CD4-positive, alpha-beta T cell treated with Interleukin-6 for 4 hours (primary cell): ENCODE measurements at regions not wholly inside any gene's neighbourhood (a gene's known extent, or its start where the extent isn't known, plus 50 kb on each side); places are given as distances from the start of the nearest gene placed in this dataset.

ENCODE experiments used
- DNase-seq: peaks from one replicate; pipeline ENCODE4 v3.0.0-alpha.2; 2020; ENCODE audit warnings: mixed read lengths

DNA sequence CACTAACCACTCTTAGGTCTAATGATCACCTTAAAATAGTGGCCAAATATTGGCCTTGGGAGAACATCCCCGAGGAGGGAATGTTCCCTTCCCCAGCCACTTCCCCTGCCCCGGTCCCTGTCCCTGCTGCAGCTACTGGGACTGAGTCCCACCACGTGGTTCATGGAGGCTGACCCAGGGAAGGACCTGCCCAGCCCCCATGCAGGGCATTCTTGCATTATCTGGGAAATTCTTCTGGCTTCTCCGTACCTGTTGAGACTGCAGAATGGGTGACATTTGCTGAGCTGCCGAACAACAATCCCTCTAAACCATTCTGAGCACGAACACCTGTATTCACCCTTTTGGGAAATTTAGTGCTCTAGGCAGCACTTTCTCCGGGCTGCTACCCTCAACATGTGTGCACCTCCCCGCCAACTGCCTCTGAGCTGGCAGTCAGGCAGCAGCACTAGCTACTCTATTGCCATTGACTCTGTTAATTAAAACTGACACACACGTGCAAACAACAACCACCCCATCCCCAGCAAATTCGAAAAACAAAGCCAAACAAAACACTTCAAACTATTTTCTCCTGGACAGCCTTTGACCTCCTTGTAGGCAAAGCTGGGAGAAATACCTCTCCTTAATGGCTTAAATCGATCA is 567.4 kb upstream of the MKI67 start:
- DNase-seq: no peak

DNA sequence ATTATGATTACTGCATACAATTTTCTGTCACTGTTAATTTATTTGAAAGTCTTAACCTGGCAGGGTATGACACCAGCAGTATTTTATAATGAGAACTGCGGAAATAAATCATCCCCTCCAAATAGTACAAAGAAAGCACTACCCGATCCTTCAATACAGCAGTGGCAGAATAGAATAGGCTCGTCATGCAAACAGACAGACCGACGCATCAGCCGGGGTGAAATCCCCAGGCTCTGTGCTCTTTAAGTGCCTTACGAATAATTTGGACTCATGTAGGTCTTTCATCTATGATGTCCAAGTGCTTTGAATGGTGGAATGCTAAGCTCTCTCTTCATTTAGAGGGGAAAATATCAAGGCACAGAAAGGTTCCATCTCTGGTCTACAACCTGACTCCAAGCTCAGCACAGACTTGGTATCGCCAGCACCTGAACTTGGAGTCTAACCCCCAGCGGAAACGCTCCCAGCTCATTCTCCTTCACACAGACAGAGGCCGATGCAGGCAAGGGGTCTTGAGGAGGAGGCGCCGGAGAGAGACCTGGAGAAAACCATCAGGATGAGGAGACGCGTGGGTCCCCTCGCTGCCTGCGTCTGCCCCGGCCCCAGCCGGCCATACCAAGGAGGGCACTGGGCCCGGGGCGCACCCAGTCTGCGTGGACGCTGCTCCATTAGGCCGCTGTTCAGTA is 568.1 kb upstream of the MKI67 start:
- no peak for DNase-seq

DNA sequence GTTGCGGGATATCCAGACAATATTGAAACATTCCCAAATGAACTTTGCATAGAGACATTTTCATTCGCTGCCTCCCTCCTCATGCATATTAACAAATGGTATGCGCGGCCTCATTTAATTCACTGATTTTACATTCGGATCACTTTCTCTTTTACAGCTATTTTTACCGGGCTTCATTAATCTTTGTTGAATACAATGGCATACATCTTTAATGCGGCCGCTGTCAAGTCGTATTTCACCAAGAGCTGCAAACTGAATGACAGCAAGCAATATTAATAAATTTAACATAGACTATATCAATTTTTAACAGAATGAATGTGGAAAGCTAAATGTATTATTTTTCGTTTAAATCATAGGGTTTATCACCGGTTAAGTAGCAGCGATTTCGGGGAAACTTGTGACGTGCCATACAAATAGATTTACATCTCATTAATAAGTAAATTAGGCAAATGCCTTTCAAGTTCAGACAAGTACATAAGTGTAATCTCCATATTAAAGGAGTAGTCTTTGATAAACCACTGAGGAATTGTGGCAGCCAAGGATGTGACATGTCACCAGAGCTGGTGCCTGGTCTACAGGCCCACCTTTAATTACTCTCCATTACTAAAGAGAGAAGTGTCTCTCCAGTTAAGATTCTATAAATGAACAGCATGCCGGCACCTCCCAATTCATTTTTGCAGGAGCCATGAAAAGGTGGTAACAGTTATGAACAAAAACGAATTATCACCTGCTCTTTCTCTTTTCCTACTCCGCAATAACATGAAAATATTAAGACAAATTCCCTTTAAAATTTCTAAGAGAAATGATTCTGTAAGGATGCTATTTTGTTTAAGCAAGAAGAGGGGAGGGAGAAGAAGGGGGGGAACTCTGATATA is 568.9 kb upstream of the MKI67 start:
- DNase-seq: no peak

DNA sequence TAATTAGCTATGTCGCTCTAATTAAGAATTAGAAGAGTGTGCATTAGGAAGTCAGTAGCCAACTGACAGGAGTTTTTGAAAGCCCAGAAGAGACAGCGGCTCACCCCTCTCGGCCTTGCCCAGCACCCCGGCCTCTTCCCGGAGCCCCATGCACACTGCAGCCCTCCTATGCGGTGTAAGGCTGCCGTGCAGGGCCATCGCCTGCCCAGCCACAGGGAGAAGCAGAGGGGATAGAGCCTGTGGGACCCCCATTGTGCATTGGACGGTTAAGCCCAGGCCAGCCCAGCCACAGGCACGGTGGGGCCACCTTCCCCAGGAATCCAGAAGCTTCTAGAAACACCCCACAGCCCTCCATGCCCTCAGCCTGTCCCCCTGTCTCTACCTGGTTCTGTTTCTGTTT is 569.7 kb upstream of the MKI67 start:
- no peak for DNase-seq

DNA sequence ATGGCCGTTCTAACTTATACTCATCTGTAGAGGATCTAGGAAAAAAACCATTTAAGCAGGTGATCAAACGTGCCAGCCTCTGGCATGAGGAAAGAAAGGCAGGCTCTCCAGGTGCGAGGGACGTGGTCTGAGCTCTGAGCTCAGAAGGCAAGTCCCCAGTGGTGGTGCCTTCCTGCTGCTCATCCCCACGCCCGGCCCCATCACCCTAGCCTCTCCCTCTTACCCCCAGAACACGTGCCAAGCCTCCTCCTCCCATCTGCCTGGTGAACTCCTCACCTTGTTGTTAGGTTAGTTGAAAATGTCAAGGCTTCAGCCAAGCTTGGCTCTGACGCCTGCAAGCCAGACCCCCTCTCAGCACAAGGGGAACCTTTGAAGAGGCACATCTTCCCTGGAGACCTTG is 571.2 kb upstream of the MKI67 start:
- DNase-seq: no peak

DNA sequence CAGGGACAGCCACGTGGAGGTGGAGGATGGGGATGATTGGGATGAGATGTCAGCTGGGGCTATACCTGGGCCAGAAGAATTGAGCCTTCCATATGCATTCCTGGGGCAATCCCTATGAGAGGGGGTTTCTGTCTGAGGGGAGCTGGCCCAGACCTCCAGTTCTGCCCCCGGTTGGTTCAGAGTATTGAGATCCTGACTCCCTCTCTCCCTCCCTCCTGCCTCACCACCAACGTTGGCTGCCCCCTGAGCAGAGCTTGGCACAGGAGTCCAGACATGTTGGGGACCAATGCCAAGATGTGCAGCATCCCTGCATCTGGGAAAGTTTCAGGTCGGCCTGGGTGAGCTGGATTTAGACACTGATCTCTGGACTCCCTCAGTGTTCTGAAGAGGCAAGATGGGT is 575.2 kb upstream of the MKI67 start:
- no peak for DNase-seq

DNA sequence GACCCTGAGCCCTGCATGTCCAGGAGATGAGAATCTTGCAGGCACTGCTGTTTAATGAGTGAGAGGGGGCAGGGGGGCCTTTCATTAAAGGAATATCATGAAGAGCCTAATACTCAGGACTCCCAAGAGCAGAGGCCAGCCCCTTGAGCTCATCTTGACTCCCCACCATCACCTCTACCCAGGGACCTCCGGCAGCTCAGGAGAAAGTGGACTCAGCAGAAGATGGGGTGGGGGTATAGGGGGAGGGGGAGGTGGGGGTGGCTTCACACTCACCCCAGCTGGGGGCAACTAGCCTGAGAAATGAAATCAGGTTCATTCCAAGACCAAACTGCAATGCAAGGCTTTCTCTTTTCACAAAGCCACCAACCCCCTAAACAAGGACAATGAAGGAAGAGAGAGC is 575.6 kb upstream of the MKI67 start:
- no peak for DNase-seq

DNA sequence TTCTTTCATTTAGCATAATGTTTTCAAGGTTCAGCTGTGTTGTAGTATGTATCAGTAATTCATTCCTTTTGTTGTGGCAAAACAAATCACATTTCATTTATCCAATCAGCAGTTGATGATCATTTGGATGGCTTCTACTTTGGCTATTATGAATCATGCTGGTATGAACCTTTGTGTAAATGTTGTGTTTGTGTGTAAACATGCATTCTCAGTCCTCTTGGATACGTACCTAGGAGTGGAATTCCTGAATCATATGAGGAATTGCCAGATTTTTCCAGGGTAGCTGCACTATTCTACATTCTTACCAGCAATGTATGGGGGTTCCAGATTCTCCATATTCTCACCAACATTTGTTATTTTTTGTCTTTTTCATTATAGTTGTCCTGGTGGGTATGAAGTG is 578.5 kb upstream of the MKI67 start:
- DNase-seq: no peak

DNA sequence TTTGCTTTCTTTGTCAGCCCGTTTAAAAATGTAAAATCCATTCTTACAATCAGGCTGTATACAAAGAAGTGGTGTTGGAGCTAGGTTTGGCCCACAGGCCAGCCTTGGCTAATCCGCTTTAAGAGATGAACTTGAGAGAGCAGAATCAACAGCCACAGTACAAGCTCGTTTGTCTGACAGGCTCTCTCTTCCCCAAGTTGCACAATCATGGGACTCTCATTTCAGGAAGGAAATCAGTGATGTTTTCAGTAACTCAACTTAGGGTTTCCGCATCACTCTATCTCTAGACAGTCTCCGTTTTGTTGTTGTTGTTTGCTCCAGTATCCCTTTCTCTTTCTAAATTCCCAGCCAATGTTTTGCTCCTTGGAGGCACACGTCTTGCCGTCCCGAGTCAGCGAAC is 582.0 kb upstream of the MKI67 start:
- DNase-seq: no peak

DNA sequence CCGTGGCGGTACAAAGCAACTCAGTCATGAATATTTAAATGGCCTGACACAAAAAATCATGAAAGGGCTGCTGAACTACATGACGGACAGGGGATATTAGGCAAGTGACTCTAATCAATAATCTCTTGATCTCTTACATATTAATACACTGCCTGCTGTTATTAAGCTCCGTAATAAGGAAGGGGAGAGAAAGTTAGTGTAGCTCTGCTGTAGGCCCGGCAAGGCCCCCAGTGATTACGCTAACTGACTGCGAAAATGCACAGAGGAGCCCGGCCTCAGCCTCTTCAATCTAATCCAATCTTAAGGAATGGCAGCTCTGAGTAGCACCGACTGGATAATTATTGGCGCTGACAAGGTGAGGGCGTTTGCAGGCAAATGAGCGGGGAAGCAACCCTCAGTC is 583.5 kb upstream of the MKI67 start:
- DNase-seq: no peak

DNA sequence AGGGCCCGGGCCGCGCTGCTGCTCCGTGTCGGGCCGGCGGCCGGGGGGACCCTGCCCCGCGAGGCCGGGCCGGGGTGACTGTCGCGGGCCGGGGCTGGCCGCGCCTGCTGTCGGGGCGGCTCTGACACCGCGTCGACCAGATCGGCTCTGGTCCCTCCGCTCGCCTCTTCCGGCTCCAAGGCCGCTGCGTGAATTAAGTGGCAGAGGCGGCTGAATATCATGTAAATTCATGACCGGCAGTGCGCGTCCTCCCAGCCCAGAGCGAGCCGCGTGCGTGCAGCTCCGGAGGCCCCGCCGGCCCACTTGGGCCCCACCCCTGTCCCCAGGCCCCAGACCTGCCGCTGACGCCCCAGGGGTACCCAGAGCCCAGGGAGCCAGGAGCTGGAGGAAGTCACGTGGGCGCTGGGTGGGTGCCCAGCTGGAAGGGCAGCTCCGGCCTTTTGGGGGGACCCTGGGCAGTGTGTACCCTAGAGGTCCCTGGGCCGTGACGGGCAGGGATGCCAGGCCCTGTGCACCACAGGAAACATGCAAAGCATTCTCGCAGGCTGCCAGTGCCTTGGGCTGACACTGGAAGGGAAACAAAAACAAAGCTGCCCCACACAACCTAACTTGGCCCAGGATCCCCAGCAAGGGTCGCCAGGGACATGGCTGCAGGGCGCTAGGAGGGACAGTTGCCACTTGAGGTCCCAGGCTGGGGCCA is 584.0 kb upstream of the MKI67 start:
- DNase-seq: no peak

DNA sequence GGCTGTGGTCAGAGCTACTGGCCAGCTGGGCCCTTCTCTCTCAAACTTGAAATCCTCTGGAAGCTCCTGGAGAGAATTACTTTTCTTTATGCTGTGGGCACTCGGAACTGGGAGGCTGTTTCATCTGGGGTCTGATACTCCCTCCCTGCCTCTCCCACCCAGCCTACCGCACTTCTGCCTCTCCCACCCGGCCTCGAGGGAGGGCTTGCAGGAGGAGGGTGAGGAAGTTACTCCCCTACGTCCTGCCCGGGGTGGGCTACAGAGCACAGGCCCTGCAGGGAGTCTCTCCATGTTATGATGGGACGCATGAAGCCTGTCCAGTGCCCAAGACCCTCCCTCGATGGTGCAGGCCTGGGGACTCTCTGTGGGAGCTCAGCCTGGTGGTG is 584.6 kb upstream of the MKI67 start:
- DNase-seq: no peak

DNA sequence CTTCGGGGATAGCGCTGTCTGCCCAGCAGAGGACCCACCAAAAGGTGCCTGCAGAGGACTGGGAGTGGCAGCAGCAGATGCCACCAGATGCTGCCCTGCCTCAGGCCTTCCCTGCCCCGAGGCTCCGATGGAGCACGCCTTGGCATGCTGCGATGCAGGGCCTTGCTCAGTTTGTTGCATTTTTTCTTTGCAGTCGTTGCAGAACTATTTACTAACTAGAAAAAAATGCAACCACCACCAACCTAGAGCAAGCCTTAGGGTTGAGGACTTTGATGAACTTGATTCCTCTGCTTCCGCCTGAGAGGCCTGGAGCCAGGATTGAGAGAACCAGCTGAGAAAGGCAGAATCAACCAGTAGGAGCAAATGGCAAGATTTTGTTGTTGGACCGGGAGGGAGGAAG is 585.6 kb upstream of the MKI67 start:
- DNase-seq: no peak

DNA sequence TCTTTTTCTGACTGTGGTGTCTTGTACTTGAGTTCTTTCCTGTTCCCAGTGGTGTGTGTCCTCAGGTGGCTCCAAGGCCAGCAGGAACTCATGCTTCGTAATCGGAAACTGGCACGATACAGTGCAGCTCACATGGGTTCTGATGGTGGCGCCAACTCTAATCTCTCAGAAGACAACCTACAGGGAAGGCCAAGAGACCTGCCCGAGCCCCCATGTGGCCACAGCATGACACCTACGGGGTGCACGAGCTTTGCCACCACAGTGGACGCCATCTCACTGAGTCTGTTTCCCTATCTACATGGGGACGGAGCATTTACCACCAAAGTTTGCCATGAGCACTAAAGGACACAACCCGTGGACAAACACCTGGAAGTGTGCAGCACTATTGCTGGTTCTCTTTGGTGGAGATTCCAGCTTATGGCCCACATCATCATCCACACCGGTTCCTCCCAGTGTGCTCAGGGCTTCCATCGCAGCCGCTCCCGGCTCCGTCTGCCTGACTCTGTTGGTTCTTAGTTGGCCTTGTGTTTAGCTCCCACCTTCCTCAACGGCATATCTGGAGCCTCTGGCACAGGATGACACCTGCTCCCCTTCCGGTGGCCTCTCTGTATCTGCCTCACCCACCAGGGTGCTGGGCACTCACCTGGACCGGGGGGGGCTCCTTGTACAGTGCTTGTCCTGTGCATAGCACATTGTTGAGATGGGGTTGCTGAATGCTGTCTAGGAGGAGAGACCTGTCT is 586.6 kb upstream of the MKI67 start:
- no peak for DNase-seq

DNA sequence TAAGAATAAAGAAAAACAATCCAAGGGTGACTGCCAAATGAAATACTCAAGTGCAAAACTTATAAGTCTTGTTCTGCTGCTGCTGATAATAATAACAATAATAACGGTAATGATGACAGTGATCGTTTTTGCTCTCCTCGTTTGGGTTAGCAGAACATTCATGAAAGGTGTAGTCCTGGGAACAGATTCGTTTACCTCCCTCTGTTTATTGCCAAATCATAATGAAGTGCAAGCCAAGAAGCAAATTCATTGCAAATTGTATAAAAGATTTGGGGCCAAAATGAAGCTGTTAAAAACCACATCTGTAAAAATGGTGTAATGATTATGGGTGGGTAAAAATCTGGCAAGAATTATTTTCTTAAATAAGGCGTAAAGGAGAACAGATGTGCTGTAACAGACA is 587.2 kb upstream of the MKI67 start:
- no peak for DNase-seq

DNA sequence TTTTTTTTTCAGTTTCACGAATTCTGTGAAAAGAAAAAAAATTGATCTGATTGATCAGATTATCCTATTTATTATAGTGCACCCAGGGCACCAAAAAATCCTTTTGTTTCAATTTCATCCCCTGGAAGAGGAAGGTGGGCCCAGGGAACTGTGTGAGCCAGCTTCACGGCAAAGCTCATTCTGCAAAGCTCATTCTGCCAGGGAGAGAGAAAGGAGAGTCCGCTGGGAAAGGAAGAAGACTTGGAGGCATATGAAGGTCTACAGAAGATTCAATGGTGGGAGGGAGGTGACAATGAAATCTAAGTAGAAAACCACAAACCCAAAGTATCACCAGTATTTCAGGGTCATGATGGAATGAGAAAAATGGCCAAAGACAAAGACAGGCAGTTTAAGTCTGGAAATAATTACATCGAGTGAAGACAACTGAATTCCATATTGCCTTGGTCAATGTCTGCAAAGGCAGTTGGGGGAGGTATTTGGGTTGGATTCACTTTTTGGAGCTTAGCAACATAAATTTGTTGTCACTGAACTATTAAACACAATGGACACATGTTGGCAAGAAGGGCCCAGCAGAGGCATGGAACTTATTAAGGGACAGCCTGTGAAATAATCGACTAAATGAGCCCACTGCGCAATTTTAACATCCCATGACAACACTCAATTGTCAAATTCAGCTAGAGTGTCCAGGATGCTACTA is 587.8 kb upstream of the MKI67 start:
- DNase-seq: no peak

DNA sequence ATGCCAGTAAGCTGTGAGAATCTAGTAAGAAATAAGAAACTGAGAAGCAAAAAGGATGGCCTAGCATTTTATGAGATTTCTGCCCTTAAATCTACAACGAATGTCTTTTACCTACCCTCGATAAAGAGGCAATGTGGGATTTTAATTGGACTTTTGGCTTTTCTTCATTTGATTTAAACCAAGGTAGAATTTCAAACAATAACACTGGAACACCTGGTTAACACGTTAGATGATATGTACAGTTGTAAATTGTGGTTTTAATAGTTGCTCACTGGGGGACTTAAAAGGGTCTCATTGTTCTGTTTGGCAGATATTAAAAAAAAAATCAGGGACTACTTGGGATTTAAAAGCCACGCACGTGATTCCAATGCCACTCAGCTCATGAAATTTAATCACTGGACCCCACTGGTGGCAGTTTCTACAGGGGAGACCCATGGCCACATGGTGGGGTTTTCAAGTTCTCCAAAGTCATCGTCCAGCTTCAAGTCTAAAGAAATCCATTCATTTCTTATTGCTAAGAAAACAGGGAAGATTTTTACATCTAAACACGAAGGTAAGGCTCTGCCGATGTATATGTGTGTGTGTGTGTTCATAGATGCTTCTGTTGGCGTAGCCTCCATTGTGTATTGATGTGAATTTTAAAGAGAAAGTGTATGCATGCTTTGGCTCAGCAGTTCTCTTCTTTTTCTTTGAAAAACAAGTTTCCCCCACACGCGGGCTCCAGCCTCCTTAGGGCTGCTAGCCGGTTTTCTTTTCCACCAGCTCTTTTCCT is 588.6 kb upstream of the MKI67 start:
- DNase-seq: no peak

DNA sequence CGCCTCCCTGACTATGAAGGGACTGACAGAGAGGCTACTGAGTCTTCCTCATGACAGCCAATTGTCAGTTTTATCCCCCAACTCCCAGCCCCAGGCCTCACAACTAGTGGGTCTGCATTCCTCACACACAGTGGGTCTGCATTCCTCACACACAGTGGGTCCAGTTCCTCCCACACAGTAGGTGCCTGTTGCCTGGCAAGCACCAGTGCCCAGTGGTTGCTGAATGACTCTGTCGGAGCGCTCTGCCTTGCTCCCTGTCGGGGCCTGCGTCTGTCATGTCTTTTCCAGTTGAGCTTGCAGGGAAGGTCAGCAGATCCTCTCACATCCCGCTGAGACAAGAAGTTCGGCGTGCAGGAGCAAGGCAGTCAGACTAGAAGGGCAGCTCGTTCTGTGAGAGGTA is 590.0 kb upstream of the MKI67 start:
- no peak for DNase-seq

DNA sequence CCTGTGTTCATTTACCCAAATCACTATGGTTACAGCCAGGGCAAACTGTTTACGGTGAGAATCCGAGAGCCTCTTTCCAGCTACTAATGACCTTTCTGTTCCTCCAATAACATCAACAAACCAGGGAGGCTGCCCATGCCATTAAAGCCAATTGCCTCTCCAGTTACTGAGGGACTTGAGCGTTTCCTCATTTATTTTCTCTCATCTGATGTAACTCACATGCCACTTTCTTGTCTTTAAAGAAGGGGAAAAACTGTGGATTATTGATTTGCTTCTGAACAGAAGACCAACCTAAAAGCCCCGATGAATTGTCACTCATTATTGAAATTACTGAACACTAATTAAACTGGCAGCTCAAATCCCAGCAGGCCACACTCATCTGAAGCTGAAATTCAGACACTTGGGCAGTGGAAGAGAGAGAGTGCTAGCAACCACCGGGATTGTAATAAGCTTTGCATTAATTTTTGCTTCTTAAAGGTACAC is 595.8 kb upstream of the MKI67 start:
- DNase-seq: no peak

DNA sequence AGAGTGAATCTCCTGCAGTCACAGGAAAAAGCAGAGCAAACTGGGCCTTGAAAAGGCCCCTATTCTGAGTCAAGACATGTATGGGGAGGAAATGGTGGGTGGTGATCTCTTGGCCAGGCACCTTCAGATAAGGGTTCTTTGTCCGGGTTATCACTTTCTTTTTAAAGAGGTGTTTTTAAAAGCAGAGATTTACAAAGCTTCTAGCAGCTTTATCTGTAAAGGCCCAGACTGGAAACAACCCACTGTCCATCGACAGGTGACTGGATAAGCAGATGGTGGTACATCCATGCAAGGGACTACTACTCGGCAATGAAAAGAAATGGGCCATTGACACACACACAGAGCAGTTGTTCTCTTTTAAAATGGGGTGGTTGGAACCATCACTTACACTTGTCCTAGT is 596.7 kb upstream of the MKI67 start:
- DNase-seq: no peak

DNA sequence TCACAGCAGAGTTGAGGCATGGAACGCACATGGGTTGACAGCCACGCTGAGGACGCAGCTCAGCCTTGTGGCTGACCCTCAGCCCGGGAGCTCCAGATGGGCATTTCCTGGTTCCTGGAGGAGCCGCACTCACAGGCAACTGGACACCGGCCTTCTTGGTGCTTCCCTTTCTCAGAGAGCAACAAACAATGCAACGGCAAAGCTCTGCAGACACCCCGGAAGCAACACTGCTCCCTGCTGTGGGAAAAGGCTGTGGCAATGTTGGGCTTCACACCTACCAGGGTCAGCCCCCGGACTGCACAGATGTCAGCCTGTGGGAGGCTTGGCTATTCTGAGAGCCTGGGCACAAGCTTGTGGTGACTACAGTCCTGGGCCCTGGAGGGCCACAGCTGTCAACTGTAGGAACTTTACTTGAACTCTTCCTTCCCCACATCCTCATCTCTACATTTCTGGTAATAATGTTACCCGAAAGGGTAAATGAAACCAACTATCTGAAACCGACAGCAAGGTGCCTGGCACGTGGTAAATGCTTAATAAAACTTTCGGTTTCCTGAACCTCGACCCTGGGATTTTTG is 597.5 kb upstream of the MKI67 start:
- DNase-seq: no peak
